OCI-LY3 (cell line): ENCODE measurements at regions not wholly inside any gene's neighbourhood (a gene's known extent, or its start where the extent isn't known, plus 50 kb on each side); places are given as distances from the start of the nearest gene placed in this dataset.
"Not testable (repeated sequence)": the region's sequence is repeated elsewhere in the genome, so short reads cannot be mapped to it uniquely, and the experiment has no call there.

Experiments
- H2AFZ ChIP-seq: fragments of 200-600, 300-600 bp; shearing (Covaris generic); 2 replicates; pipeline ENCODE4 v1.6.0; 2014; ENCODE audit warnings: antibody characterized with exemption, low read depth, low read length
- H3K27ac ChIP-seq: fragments of 200-600, 300-600 bp; sonication (generic); 2 replicates; pipeline ENCODE4 v1.5.1; 2014; ENCODE audit warnings: mild to moderate bottlenecking, low read length, moderate library complexity, mixed read lengths
- H3K27me3 ChIP-seq: fragments of 200-600, 300-600 bp; sonication (generic); 2 replicates; pipeline ENCODE4 v1.6.1; 2014; ENCODE audit warnings: low read depth, low read length, mixed read lengths
- H3K36me3 ChIP-seq: fragments of 200-600, 300-600 bp; sonication (generic); replicated peaks from 2 replicates; pipeline ENCODE3; 2014; ENCODE audit warnings: low read depth, low read length, mixed read lengths
- H3K4me1 ChIP-seq: fragments of 300-600, 200-600 bp; sonication (generic); 2 replicates; pipeline ENCODE4 v1.6.1; 2014; ENCODE audit warnings: low read length, mixed read lengths
- H3K4me2 ChIP-seq: fragments of 200-600, 300-600 bp; sonication (generic); 2 replicates; pipeline ENCODE4 v1.6.1; 2014; ENCODE audit warnings: low read length, mixed read lengths
- H3K4me3 ChIP-seq: fragments of 300-600, 200-600 bp; sonication (generic); 2 replicates; pipeline ENCODE4 v1.5.1; 2014; ENCODE audit warnings: antibody characterized with exemption, mild to moderate bottlenecking, low read length, moderate library complexity
- H3K79me2 ChIP-seq: fragments of 300-600, 200-600 bp; shearing (Covaris generic); 2 replicates; pipeline ENCODE4 v1.6.1; 2014; ENCODE audit warnings: mild to moderate bottlenecking, low read length, mixed read lengths
- H3K9ac ChIP-seq: fragments of 300-600, 200-600 bp; shearing (Covaris generic); 2 replicates; pipeline ENCODE4 v1.6.0; 2014; ENCODE audit warnings: mild to moderate bottlenecking, low read length, moderate library complexity
- H3K9me3 ChIP-seq: fragments of 200-600, 300-600 bp; shearing (Covaris generic); 2 replicates; pipeline ENCODE4 v1.6.1; 2014; ENCODE audit warnings: low read length, mixed read lengths; ENCODE audit not compliant: insufficient read depth
- H4K20me1 ChIP-seq: fragments of 200-600, 300-600 bp; sonication (generic); 2 replicates; pipeline ENCODE4 v1.6.1; 2016; ENCODE audit warnings: low read length, mixed read lengths; ENCODE audit not compliant: insufficient read depth
- EZH2phosphoT487 ChIP-seq: fragments of 200-600 bp; shearing (Covaris generic); IDR thresholded peaks from 2 replicates; pipeline ENCODE4 v1.6.1; 2018; ENCODE audit warnings: antibody characterized with exemption, mixed run types, low read depth
- TF ChIP-seq, protein P1 (sequence below): fragments of 200-600, 300-600 bp; sonication (generic); IDR thresholded peaks from 2 replicates; pipeline ENCODE4 v1.5.1; 2014; ENCODE audit warnings: antibody characterized with exemption, low read length, low read depth

DNA sequence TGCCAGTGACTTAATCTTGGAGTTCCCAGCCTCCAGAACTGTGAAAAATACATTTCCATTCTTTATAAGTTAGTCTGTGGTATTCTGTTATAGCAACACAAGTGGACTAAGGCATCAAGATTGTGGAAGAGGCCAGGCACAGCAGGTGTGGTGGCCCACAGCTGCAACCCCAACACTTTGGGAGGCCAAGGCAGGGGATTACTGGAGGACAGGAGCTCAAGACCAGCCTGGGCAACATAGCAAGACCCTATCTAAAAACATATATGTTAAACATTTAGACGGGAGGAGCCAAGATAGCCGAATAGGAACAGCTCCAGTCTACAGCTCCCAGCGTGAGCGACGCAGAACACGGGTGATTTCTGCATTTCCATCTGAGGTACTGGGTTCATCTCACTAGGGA lies 310.4 kb downstream of the FOXO1 start:
- no peak overlapping the region for H3K9ac ChIP-seq
- no peak overlapping the region for H2AFZ ChIP-seq
- no peak overlapping the region for H3K4me2 ChIP-seq
- no peaks in the 10 kb centered on the region for H3K36me3 ChIP-seq
- H3K79me2 ChIP-seq = no peaks in the 10 kb centered on the region
- TF ChIP-seq, protein P1, sequence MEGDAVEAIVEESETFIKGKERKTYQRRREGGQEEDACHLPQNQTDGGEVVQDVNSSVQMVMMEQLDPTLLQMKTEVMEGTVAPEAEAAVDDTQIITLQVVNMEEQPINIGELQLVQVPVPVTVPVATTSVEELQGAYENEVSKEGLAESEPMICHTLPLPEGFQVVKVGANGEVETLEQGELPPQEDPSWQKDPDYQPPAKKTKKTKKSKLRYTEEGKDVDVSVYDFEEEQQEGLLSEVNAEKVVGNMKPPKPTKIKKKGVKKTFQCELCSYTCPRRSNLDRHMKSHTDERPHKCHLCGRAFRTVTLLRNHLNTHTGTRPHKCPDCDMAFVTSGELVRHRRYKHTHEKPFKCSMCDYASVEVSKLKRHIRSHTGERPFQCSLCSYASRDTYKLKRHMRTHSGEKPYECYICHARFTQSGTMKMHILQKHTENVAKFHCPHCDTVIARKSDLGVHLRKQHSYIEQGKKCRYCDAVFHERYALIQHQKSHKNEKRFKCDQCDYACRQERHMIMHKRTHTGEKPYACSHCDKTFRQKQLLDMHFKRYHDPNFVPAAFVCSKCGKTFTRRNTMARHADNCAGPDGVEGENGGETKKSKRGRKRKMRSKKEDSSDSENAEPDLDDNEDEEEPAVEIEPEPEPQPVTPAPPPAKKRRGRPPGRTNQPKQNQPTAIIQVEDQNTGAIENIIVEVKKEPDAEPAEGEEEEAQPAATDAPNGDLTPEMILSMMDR = no peak
- TF ChIP-seq EZH2phosphoT487 = no peak
- no peaks in the 10 kb centered on the region for H4K20me1 ChIP-seq
- H3K4me1 ChIP-seq = peaks cover 6% of the 10 kb centered on the region; the same call in 1 of the 2 replicates
- no peak overlapping the region for H3K4me3 ChIP-seq
- H3K9me3 ChIP-seq = no peaks in the 10 kb centered on the region
- H3K27ac ChIP-seq = no peak overlapping the region
- no peaks in the 10 kb centered on the region for H3K27me3 ChIP-seq

DNA sequence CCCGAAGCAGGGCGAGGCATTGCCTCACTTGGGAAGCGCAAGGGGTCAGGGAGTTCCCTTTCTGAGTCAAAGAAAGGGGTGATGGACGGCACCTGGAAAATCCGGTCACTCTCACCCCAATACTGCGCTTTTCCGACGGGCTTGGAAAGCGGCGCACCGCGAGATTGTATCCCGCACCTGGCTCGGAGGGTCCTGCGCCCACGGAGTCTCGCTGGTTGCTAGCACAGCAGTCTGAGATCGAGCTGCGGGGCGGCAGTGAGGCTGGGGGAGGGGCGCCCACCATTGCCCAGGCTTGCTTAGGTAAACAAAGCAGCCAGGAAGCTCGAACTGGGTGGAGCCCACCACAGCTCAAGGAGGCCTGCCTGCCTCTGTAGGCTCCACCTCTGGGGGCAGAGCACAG lies 310.0 kb downstream of the FOXO1 start:
- not testable (repeated sequence) for H3K27ac ChIP-seq, H3K36me3 ChIP-seq, H3K4me3 ChIP-seq, H3K9ac ChIP-seq, H3K27me3 ChIP-seq, H3K4me2 ChIP-seq, H3K9me3 ChIP-seq, H2AFZ ChIP-seq, H4K20me1 ChIP-seq, H3K79me2 ChIP-seq, H3K4me1 ChIP-seq

DNA sequence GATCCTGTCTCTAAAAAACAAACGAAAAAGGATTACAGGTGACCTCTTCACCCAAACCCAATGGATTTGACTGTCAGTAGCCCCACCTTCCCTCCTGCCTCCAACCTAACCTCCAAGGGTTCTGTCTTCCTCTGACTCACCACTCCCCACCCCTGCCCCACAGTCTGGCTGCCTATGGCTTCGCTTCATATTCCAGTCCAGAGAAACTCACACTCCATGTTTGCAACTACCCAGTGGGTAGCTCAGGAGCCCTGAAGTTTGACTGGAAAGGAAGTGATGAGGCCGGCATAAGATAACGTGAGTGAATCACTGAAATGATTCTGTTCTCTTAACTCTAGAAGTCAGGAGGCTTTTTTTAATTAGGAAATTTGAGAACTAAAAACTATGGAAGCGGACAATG lies 303.9 kb downstream of the FOXO1 start:
- H3K27ac ChIP-seq = no peak overlapping the region
- no peak overlapping the region for H3K9ac ChIP-seq
- no peaks in the 10 kb centered on the region for H3K36me3 ChIP-seq
- H3K4me3 ChIP-seq = no peak overlapping the region
- H4K20me1 ChIP-seq = no peaks in the 10 kb centered on the region
- H3K4me1 ChIP-seq = no peaks in the 10 kb centered on the region
- no peaks in the 10 kb centered on the region for H3K79me2 ChIP-seq
- TF ChIP-seq, protein P1 = no peak
- no peak for TF ChIP-seq EZH2phosphoT487
- peaks cover 8% of the 10 kb centered on the region; the same call in 1 of the 2 replicates for H3K27me3 ChIP-seq
- no peaks in the 10 kb centered on the region for H3K9me3 ChIP-seq
- H2AFZ ChIP-seq = no peak overlapping the region
- no peak overlapping the region for H3K4me2 ChIP-seq

DNA sequence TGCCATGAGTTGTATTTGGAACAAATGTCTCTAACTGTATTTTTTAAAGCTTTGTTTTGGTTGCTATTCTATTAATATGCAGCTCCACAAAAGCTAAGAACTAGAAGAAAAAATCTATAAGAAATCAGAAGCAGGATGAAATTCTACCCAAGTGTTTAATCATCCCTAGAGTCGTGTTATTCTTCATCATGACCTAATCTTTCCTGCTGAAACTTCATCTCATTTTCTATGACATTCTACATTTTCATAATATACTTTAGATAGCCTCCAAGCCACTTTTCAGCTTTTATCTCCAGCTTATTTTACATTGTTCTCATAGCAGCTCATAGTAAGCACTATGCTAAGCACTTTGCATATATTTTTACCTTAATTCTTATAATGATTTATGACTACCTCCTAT lies 302.8 kb downstream of the FOXO1 start:
- Histone ChIP-seq H3K4me3 (no peak overlapping the region), H3K27ac (no peak overlapping the region), H3K9ac (no peak overlapping the region), H3K36me3 (no peaks in the 10 kb centered on the region), H3K79me2 (no peaks in the 10 kb centered on the region), H2AFZ (no peak overlapping the region), H3K27me3 (peaks cover 8% of the 10 kb centered on the region; the same call in 1 of the 2 replicates), H4K20me1 (no peaks in the 10 kb centered on the region), H3K9me3 (no peaks in the 10 kb centered on the region), H3K4me1 (no peaks in the 10 kb centered on the region), H3K4me2 (no peak overlapping the region)
- TF ChIP-seq, protein P1 = no peak
- no peak for TF ChIP-seq EZH2phosphoT487

DNA sequence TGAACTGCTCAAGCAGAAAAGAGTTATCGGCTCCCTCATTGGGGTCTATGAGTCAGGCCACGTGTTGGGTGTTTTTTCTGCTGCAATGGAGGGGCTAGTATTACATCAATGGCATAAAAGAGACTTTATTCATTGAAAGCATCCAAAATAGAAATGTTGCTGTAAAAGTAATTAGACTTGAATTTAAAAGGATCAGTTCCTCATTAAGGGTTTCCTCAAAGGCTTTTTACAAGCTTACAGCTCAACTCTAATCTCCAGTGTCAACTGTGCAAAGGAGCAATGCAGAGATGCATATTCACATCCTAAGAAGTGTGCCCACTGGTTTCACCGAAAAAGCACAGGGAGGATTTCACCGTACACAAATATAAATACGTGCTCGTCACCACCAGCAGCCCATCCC lies 300.3 kb downstream of the FOXO1 start:
- Histone ChIP-seq H3K27me3 (peaks cover 8% of the 10 kb centered on the region; the same call in 1 of the 2 replicates), H3K9ac (no peak overlapping the region), H2AFZ (no peak overlapping the region), H3K4me3 (no peak overlapping the region), H3K27ac (no peak overlapping the region), H3K9me3 (no peaks in the 10 kb centered on the region), H3K4me2 (no peak overlapping the region), H3K36me3 (no peaks in the 10 kb centered on the region), H4K20me1 (no peaks in the 10 kb centered on the region), H3K4me1 (no peaks in the 10 kb centered on the region), H3K79me2 (no peaks in the 10 kb centered on the region)
- TF ChIP-seq, protein P1 = no peak
